Smooth muscle cell (in vitro differentiated cells): ENCODE measurements at regions not wholly inside any gene's neighbourhood (a gene's known extent, or its start where the extent isn't known, plus 50 kb on each side); places are given as distances from the start of the nearest gene placed in this dataset.

Experiments
- DNase-seq: peaks from one replicate; lab custom pipeline; 2025; ENCODE audit not compliant: unreplicated experiment; lab: John Stamatoyannopoulos, UW
- H2AFZ ChIP-seq: fragments of 200-600 bp; sonication (generic); 2 replicates; pipeline ENCODE4 v1.6.0; 2016; ENCODE audit warnings: antibody characterized with exemption, low read depth, mild to moderate bottlenecking
- H3F3A ChIP-seq: fragments of 200-600 bp; sonication (generic); 2 replicates; pipeline ENCODE4 v1.6.0; 2017; ENCODE audit warnings: antibody characterized with exemption, low read depth
- H3K27ac ChIP-seq: fragments of 200-600 bp; sonication (generic); 2 replicates; pipeline ENCODE4 v1.5.1; 2016; ENCODE audit warnings: low read depth, mild to moderate bottlenecking
- H3K27me3 ChIP-seq: fragments of 200-600 bp; sonication (generic); 2 replicates; pipeline ENCODE4 v1.6.1; 2016; ENCODE audit warnings: low read depth, mild to moderate bottlenecking
- H3K36me3 ChIP-seq: fragments of 200-600 bp; sonication (generic); 2 replicates; pipeline ENCODE4 v1.5.1; 2016; ENCODE audit warnings: low read depth
- H3K4me1 ChIP-seq: fragments of 200-600 bp; sonication (generic); 2 replicates; pipeline ENCODE4 v1.5.1; 2016; ENCODE audit warnings: low read depth
- H3K4me2 ChIP-seq: fragments of 200-600 bp; sonication (generic); 2 replicates; pipeline ENCODE4 v1.6.0; 2016; ENCODE audit warnings: mild to moderate bottlenecking
- H3K4me3 ChIP-seq: fragments of 200-600 bp; sonication (generic); 2 replicates; pipeline ENCODE4 v1.5.1; 2016; ENCODE audit warnings: mild to moderate bottlenecking
- H3K79me2 ChIP-seq: fragments of 200-600 bp; sonication (generic); 2 replicates; pipeline ENCODE4 v1.6.0; 2016; ENCODE audit warnings: low read depth, mild to moderate bottlenecking
- H3K9ac ChIP-seq: fragments of 200-600 bp; sonication (generic); 2 replicates; pipeline ENCODE4 v1.6.0; 2016; ENCODE audit warnings: low read depth
- H3K9me3 ChIP-seq: fragments of 200-600 bp; sonication (generic); replicated peaks from 2 replicates; pipeline ENCODE4 v1.5.1; 2016; ENCODE audit warnings: low read depth
- H4K20me1 ChIP-seq: fragments of 200-600 bp; sonication (generic); 2 replicates; pipeline ENCODE4 v1.6.0; 2016; ENCODE audit warnings: low read depth
- CTCF ChIP-seq: fragments of 200-600 bp; sonication (generic); IDR thresholded peaks from 2 replicates; pipeline ENCODE4 v1.5.1; 2017; ENCODE audit warnings: borderline replicate concordance, mild to moderate bottlenecking, antibody characterized with exemption; ENCODE audit not compliant: insufficient read depth, poor library complexity, severe bottlenecking
- WGBS: methylation state at CpG from one replicate; pipeline ENCODE4 v1.1.7; 2016; ENCODE audit warnings: low lambda C conversion rate; 5-methylcytosine and 5-hydroxymethylcytosine counted together

GRCh38 chr16:6374821-6375220 is 957.8 kb upstream of the RBFOX1 start:
- H3K27me3 ChIP-seq = no peaks in the 10 kb centered on the region
- peaks cover 14% of the 10 kb centered on the region for H3K4me1 ChIP-seq
- no peak overlapping the region for H3K4me2 ChIP-seq
- no peak overlapping the region for H2AFZ ChIP-seq
- no peaks in the 10 kb centered on the region for H3K36me3 ChIP-seq
- H3K9me3 ChIP-seq = peaks cover 2% of the 10 kb centered on the region
- H3K79me2 ChIP-seq = no peaks in the 10 kb centered on the region
- WGBS = 21% methylated on average over 3 of the region's 3 CpGs
- H3K9ac ChIP-seq = no peak overlapping the region
- H3K27ac ChIP-seq = no peak overlapping the region
- H3F3A ChIP-seq = no peaks in the 10 kb centered on the region
- no peak overlapping the region for H3K4me3 ChIP-seq
- TF ChIP-seq CTCF = no peak
- DNase-seq = no peak
- no peaks in the 10 kb centered on the region for H4K20me1 ChIP-seq

- Histone ChIP-seq H3K36me3 (no peaks in the 10 kb centered on the region), H3F3A (no peaks in the 10 kb centered on the region), H3K27ac (no peak overlapping the region), H3K4me1 (peaks cover 3% of the 10 kb centered on the region), H3K4me2 (no peak overlapping the region), H3K79me2 (no peaks in the 10 kb centered on the region), H3K4me3 (no peak overlapping the region), H3K27me3 (no peaks in the 10 kb centered on the region), H2AFZ (no peak overlapping the region), H3K9me3 (no peaks in the 10 kb centered on the region), H4K20me1 (no peaks in the 10 kb centered on the region), H3K9ac (no peak overlapping the region)
- no peak for TF ChIP-seq CTCF
- DNase-seq = no peak
- 98% methylated on average over 3 of the region's 3 CpGs for WGBS
These were observed 967.8 kb upstream of the RBFOX1 start for GRCh38 chr16:6364846-6365245.

DNA sequence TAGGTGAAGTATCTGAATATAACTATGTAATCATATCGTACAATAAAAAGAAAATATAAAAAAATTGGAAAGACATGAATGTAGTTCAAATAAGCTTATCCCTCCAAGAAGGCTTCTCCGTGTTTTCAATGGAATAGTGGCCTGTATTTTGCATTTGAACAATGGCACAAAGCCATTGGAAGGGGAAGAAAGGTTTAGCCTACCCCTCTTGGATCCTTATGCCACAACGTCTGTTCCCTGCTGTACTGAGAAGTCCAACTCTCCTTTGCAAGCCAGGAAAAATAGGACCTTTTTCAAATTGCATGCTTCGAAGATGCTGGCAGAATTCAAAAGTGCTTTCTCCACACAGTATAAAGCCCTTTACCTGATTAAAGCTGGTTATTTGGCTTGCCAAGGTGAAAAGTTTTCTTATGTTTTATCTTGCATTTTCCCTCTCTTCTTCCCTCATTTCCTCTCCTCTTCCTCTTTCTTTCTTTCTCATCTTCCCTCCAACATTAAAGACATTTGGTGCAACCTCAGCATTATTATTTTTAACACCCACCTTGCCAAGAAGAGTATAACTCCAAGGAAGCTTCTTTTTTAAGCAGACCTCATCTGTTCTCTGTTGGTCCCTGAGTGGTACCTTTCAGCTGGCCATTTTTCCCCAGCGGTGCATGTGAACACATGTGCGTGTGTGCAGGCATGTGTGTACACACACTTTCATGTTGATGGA is 968.6 kb upstream of the RBFOX1 start:
- WGBS = 70% methylated on average over 6 of the region's 6 CpGs
- Histone ChIP-seq H3K9ac (no peak overlapping the region), H3K79me2 (no peaks in the 10 kb centered on the region), H3K4me2 (no peak overlapping the region), H3K9me3 (no peaks in the 10 kb centered on the region), H3K4me1 (peaks cover 3% of the 10 kb centered on the region), H4K20me1 (no peaks in the 10 kb centered on the region), H2AFZ (no peak overlapping the region), H3K36me3 (no peaks in the 10 kb centered on the region), H3F3A (no peaks in the 10 kb centered on the region), H3K27me3 (no peaks in the 10 kb centered on the region), H3K4me3 (no peak overlapping the region), H3K27ac (no peak overlapping the region)
- no peak for DNase-seq
- TF ChIP-seq CTCF = no peak

DNA sequence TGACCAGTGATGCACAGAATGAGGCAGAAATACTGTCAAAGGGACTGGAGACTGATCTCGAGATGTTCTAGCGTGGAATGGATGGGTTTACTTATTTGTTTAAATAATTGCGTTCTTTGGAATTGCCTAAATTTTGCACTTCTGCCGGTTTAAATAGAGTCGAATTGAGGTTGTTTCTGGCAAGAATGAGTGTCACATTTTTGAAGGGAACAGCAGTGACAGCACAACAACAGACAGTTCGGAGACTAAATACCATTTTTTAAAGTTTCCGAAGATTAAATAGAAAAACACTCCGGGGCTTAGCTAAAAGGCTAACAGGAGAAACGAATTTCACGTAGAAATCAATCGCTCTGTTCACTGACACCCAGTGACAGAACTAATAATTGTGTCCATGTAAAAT is 969.2 kb upstream of the RBFOX1 start:
- Histone ChIP-seq H3K4me2 (no peak overlapping the region), H3K79me2 (no peaks in the 10 kb centered on the region), H3K27ac (no peak overlapping the region), H3K4me1 (peaks cover 3% of the 10 kb centered on the region), H4K20me1 (no peaks in the 10 kb centered on the region), H3K9me3 (no peaks in the 10 kb centered on the region), H3F3A (no peaks in the 10 kb centered on the region), H3K9ac (no peak overlapping the region), H3K27me3 (no peaks in the 10 kb centered on the region), H3K4me3 (no peak overlapping the region), H3K36me3 (no peaks in the 10 kb centered on the region), H2AFZ (no peak overlapping the region)
- DNase-seq = no peak
- no peak for TF ChIP-seq CTCF
- 85% methylated on average over 11 of the region's 11 CpGs for WGBS
